ENCODE measurements at regions not wholly inside any gene's neighbourhood (a gene's known extent, or its start where the extent isn't known, plus 50 kb on each side); places are given as distances from the start of the nearest gene placed in this dataset.

- Histone ChIP-seq H3K27me3 (ENCODE audit: control insufficient read depth, insufficient read depth, low read length) (no peaks in the 10 kb centered on the region), H3K9me3 (ENCODE audit: control insufficient read depth, insufficient read depth, low read length) (peaks cover 63% of the 10 kb centered on the region), H3K4me3 (ENCODE audit: low read depth, low read length) (no peak overlapping the region), H3K27ac (ENCODE audit: low read depth, low read length) (no peak overlapping the region)
- no peak for TF ChIP-seq CTCF (IDR thresholded peaks at IDR 0.05; ENCODE audit: low read depth, low read length)
- POLR2A ChIA-PET = no interaction called here
- CTCF ChIA-PET = no interaction called here
- DNase-seq (ENCODE audit: low read depth, low spot score) = no peak
These were observed 258.9 kb upstream of the IRX2 start for GRCh38 chr5:3010301-3010952.

- no peak for DNase-seq (ENCODE audit: low read depth, low spot score)
- CTCF ChIA-PET = no interaction called here
- no peak overlapping the region for H3K4me3 ChIP-seq (ENCODE audit: low read depth, low read length)
- POLR2A ChIA-PET = no interaction called here
- H3K27ac ChIP-seq (ENCODE audit: low read depth, low read length) = no peak overlapping the region
- peaks cover 68% of the 10 kb centered on the region for H3K9me3 ChIP-seq (ENCODE audit: control insufficient read depth, insufficient read depth, low read length)
- no peaks in the 10 kb centered on the region for H3K27me3 ChIP-seq (ENCODE audit: control insufficient read depth, insufficient read depth, low read length)
- no peak for TF ChIP-seq CTCF (IDR thresholded peaks at IDR 0.05; ENCODE audit: low read depth, low read length)
These were observed 258.1 kb upstream of the IRX2 start for GRCh38 chr5:3009605-3010004.

- H3K4me3 ChIP-seq (ENCODE audit: low read depth, low read length) = no peak overlapping the region
- no peak overlapping the region for H3K27ac ChIP-seq (ENCODE audit: low read depth, low read length)
- no peak for TF ChIP-seq CTCF (IDR thresholded peaks at IDR 0.05; ENCODE audit: low read depth, low read length)
- no peak for DNase-seq (ENCODE audit: low read depth, low spot score)
- ChIA-PET POLR2A (no interaction called here), CTCF (no interaction called here)
- H3K9me3 ChIP-seq (ENCODE audit: control insufficient read depth, insufficient read depth, low read length) = peaks cover 64% of the 10 kb centered on the region
- H3K27me3 ChIP-seq (ENCODE audit: control insufficient read depth, insufficient read depth, low read length) = no peaks in the 10 kb centered on the region
These were observed 256.1 kb upstream of the IRX2 start for GRCh38 chr5:3007577-3007976.

GRCh38 chr5:3006961-3007551, 255.6 kb upstream of the IRX2 start:
- POLR2A ChIA-PET = no interaction called here
- H3K27ac ChIP-seq (ENCODE audit: low read depth, low read length) = no peak overlapping the region
- TF ChIP-seq CTCF (IDR thresholded peaks at IDR 0.05; ENCODE audit: low read depth, low read length) = no peak
- H3K9me3 ChIP-seq (ENCODE audit: control insufficient read depth, insufficient read depth, low read length) = peaks cover 64% of the 10 kb centered on the region
- no peaks in the 10 kb centered on the region for H3K27me3 ChIP-seq (ENCODE audit: control insufficient read depth, insufficient read depth, low read length)
- H3K4me3 ChIP-seq (ENCODE audit: low read depth, low read length) = no peak overlapping the region
- no peak for DNase-seq (ENCODE audit: low read depth, low spot score)
- CTCF ChIA-PET = no interaction called here

- POLR2A ChIA-PET = no interaction called here
- Histone ChIP-seq H3K4me3 (ENCODE audit: low read depth, low read length) (no peak overlapping the region), H3K27me3 (ENCODE audit: control insufficient read depth, insufficient read depth, low read length) (no peaks in the 10 kb centered on the region), H3K9me3 (ENCODE audit: control insufficient read depth, insufficient read depth, low read length) (peaks cover 65% of the 10 kb centered on the region), H3K27ac (ENCODE audit: low read depth, low read length) (no peak overlapping the region)
- DNase-seq (ENCODE audit: low read depth, low spot score) = no peak
- no peak for TF ChIP-seq CTCF (IDR thresholded peaks at IDR 0.05; ENCODE audit: low read depth, low read length)
- CTCF ChIA-PET = no interaction called here
These were observed 255.0 kb upstream of the IRX2 start for GRCh38 chr5:3006526-3006925.
